GM23248 (cell line): ENCODE measurements at regions not wholly inside any gene's neighbourhood (a gene's known extent, or its start where the extent isn't known, plus 50 kb on each side); places are given as distances from the start of the nearest gene placed in this dataset.

Experiments used
- DNase-seq: peaks from one replicate; pipeline ENCODE4 v3.0.0-alpha.2; 2015
- H2AFZ ChIP-seq: fragments of 200-600 bp; sonication (generic); 2 replicates; pipeline ENCODE4 v1.6.1; 2016; ENCODE audit warnings: antibody characterized with exemption
- H3F3A ChIP-seq: fragments of 200-600 bp; sonication (generic); 2 replicates; pipeline ENCODE4 v1.6.1; 2016; ENCODE audit warnings: mild to moderate bottlenecking, antibody characterized with exemption, mixed run types; ENCODE audit not compliant: insufficient read depth
- H3K27ac ChIP-seq: fragments of 200-600 bp; sonication (generic); 2 replicates; pipeline ENCODE4 v1.5.1; 2016; ENCODE audit warnings: mild to moderate bottlenecking
- H3K27me3 ChIP-seq: fragments of 200-600 bp; sonication (generic); replicated peaks from 2 replicates; pipeline ENCODE4 v1.6.1; 2016; ENCODE audit warnings: mild to moderate bottlenecking; ENCODE audit not compliant: insufficient read depth
- H3K36me3 ChIP-seq: fragments of 200-600 bp; sonication (generic); 2 replicates; pipeline ENCODE4 v1.6.1; 2016; ENCODE audit warnings: low read depth, mild to moderate bottlenecking
- H3K4me1 ChIP-seq: fragments of 200-600 bp; sonication (generic); 2 replicates; pipeline ENCODE4 v1.6.1; 2016; ENCODE audit warnings: mild to moderate bottlenecking; ENCODE audit not compliant: insufficient read depth
- H3K4me2 ChIP-seq: fragments of 200-600 bp; sonication (generic); one replicate; pipeline ENCODE4 v1.6.1; 2016; ENCODE audit warnings: mild to moderate bottlenecking; ENCODE audit not compliant: unreplicated experiment
- H3K4me3 ChIP-seq: fragments of 200-600 bp; sonication (generic); 2 replicates; pipeline ENCODE4 v1.5.1; 2016; ENCODE audit warnings: mild to moderate bottlenecking
- H3K79me2 ChIP-seq: fragments of 200-600 bp; sonication (generic); 2 replicates; pipeline ENCODE4 v1.6.1; 2016; ENCODE audit warnings: mild to moderate bottlenecking; ENCODE audit not compliant: insufficient read depth
- H3K9ac ChIP-seq: fragments of 200-600 bp; sonication (generic); 2 replicates; pipeline ENCODE4 v1.6.1; 2016; ENCODE audit warnings: mild to moderate bottlenecking
- H3K9me2 ChIP-seq: fragments of 200-600 bp; sonication (generic); 2 replicates; pipeline ENCODE4 v1.6.1; 2016; ENCODE audit warnings: mixed run types, mild to moderate bottlenecking, moderate library complexity; ENCODE audit not compliant: insufficient read depth
- H3K9me3 ChIP-seq: fragments of 200-600 bp; sonication (generic); one replicate; pipeline ENCODE4 v1.6.1; 2017; ENCODE audit warnings: low read depth
- H4K20me1 ChIP-seq: fragments of 200-600 bp; sonication (generic); 2 replicates; pipeline ENCODE4 v1.6.0; 2016; ENCODE audit not compliant: insufficient read depth
- EZH2 ChIP-seq: fragments of 200-600 bp; sonication (generic); IDR thresholded peaks from 2 replicates; pipeline ENCODE4 v1.6.1; 2018; ENCODE audit warnings: antibody characterized with exemption, mild to moderate bottlenecking; ENCODE audit not compliant: insufficient read depth, poor library complexity, severe bottlenecking
- EZH2phosphoT487 ChIP-seq: fragments of 200-600 bp; sonication (generic); IDR thresholded peaks from 2 replicates; pipeline ENCODE4 v1.6.1; 2018; ENCODE audit warnings: antibody characterized with exemption, moderate library complexity, mild to moderate bottlenecking, low read depth; ENCODE audit not compliant: insufficient read depth
- WGBS, 2 experiments: methylation state at CpG; one replicate each; pipeline ENCODE4 v1.1.6; 2015 to 2017; ENCODE audit warnings: low lambda C conversion rate in 2 of 2, low coverage in 1 of 2; ENCODE audit errors: missing lambda C conversion rate in 2 of 2; 5-methylcytosine and 5-hydroxymethylcytosine counted together
- in situ Hi-C: fragments of 300-500 bp; cut with MboI; formaldehyde crosslinking; loops from 2 replicates; pipeline ENCODE4 v1.15.0; 2020

DNA sequence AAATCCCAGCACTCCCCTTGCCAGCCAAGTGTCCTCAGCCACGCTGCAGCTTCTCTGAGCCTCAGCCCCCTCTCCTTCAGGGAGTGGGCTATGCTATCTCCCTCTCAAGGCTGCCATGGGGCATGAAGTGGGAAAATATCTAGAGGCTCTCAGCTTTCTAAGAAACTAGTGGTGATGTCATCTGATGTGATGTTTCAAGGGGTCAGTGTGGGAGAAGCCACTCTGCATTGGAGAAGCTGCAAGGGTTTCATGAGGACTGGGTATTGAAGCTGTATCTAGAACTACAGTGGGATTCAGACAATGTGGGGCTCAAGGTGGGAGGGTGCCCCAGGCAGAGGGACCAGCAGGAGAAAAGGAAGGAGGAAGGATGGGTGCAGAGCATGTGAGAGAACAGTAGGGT is 210.2 kb downstream of the TLE3 start:
- Histone ChIP-seq H3K4me2 (no peak overlapping the region), H4K20me1 (no peaks in the 10 kb centered on the region), H3K9me3 (no peaks in the 10 kb centered on the region), H3K4me1 (no peaks in the 10 kb centered on the region), H3K27ac (no peak overlapping the region), H3K36me3 (no peaks in the 10 kb centered on the region), H3K79me2 (no peaks in the 10 kb centered on the region), H3K9ac (no peak overlapping the region), H3F3A (no peaks in the 10 kb centered on the region), H3K4me3 (no peak overlapping the region), H3K27me3 (peaks cover 63% of the 10 kb centered on the region), H2AFZ (no peak overlapping the region), H3K9me2 (no peaks in the 10 kb centered on the region)
- 60 to 62% methylated on average over 1 of the region's 1 CpG for WGBS, 2 experiments
- in situ Hi-C loops, result no loop called here
- no peak for TF ChIP-seq EZH2
- no peak for TF ChIP-seq EZH2phosphoT487
- DNase-seq, result no peak

DNA sequence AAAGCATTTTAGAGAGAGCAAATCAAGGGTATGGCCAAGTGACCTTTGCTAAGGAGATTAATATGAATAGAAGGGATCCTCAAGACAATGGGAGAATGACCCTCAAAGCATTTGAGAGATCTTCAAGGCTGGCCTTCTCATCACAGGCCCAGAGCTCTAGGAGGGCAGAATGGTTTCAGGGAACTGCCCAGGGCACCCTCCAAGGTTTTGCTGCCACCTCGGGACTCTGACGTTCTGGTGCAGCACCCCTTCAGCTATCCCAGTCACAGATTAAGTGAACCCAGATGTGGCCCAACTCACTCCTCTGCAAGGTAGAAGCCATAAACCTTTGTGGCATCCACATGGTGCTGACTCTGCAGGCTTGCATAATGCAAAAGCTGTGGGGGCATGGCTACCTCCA is 209.3 kb downstream of the TLE3 start:
- WGBS, 2 experiments, result 8 to 23% methylated on average over 2 of the region's 2 CpGs
- Histone ChIP-seq H4K20me1 (no peaks in the 10 kb centered on the region), H3K4me2 (no peak overlapping the region), H2AFZ (no peak overlapping the region), H3K9ac (no peak overlapping the region), H3K9me2 (no peaks in the 10 kb centered on the region), H3K4me1 (no peaks in the 10 kb centered on the region), H3K27ac (no peak overlapping the region), H3K27me3 (peaks cover 58% of the 10 kb centered on the region), H3F3A (no peaks in the 10 kb centered on the region), H3K36me3 (no peaks in the 10 kb centered on the region), H3K9me3 (no peaks in the 10 kb centered on the region), H3K79me2 (no peaks in the 10 kb centered on the region), H3K4me3 (no peak overlapping the region)
- in situ Hi-C loops, result no loop called here
- TF ChIP-seq EZH2 (no peak), EZH2phosphoT487 (no peak)
- DNase-seq, result no peak

DNA sequence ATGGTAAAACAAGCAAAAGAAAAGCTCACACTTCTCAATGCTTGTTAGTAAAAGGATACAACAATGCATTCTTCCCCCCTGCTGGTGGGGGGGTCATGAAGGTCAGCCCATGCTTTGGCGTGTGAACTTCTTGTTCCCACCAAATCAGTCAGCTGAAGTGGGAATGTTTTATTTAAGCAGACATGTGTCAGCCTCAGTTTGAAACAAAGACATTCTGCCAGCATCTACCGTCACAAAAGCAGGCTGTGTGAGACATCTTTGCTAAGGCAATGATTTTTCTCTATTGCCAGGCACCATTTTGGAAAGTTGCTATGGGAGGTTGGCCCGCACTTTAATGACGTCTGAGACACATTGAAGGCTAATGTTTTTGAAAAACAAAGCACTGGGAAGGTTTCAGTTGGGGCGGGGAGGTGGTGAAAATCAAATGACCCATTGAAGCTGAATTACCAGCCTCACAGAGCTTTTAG is 206.6 kb downstream of the TLE3 start:
- no peak for DNase-seq
- H3K27me3 ChIP-seq, result peaks cover 63% of the 10 kb centered on the region
- in situ Hi-C loops, result no loop called here

DNA sequence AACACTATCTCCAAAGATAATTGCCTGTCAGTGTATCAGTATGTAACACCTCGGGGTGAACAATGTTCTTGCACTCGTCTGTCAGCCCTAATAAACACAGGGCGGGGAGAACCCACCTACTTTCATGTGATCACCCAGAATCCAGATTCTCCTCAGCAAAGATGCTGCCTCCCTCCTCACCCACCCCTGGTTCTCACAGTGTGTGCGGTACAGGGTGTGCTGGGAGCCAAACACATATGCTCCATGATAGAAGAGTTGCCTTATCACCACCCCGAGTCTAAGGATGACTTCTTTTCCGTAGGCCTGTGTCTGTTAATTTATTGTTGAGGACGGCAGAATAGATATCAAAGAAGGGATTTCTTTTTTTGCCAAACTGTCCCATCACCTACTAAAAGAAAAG is 206.1 kb downstream of the TLE3 start:
- H3K9me3 ChIP-seq, result no peaks in the 10 kb centered on the region
- no peak overlapping the region for H3K9ac ChIP-seq
- H3K79me2 ChIP-seq, result no peaks in the 10 kb centered on the region
- in situ Hi-C loops, result no loop called here
- H3K27me3 ChIP-seq, result peaks cover 65% of the 10 kb centered on the region
- H3K9me2 ChIP-seq, result no peaks in the 10 kb centered on the region
- WGBS, 2 experiments, result 46 to 56% methylated on average over 6 to 7 of the region's 7 CpGs
- TF ChIP-seq EZH2phosphoT487 (no peak), EZH2 (no peak)
- no peaks in the 10 kb centered on the region for H3K36me3 ChIP-seq
- no peak overlapping the region for H3K4me3 ChIP-seq
- peaks cover 3% of the 10 kb centered on the region; the same call in 1 of the 2 replicates for H3K4me1 ChIP-seq
- H2AFZ ChIP-seq, result no peak overlapping the region
- H3K27ac ChIP-seq, result no peak overlapping the region
- DNase-seq, result no peak
- no peaks in the 10 kb centered on the region for H4K20me1 ChIP-seq
- no peak overlapping the region for H3K4me2 ChIP-seq
- no peaks in the 10 kb centered on the region for H3F3A ChIP-seq

More for the DNA sequence above, 206.6 kb downstream of the TLE3 start:
- Histone ChIP-seq H3F3A (no peaks in the 10 kb centered on the region), H3K9ac (no peak overlapping the region), H3K36me3 (no peaks in the 10 kb centered on the region), H4K20me1 (no peaks in the 10 kb centered on the region), H3K79me2 (no peaks in the 10 kb centered on the region), H3K4me3 (no peak overlapping the region), H3K4me1 (peaks cover 3% of the 10 kb centered on the region; the same call in 1 of the 2 replicates), H3K9me2 (no peaks in the 10 kb centered on the region), H3K4me2 (no peak overlapping the region), H3K9me3 (no peaks in the 10 kb centered on the region), H2AFZ (no peak overlapping the region), H3K27ac (no peak overlapping the region)
- TF ChIP-seq EZH2phosphoT487 (no peak), EZH2 (no peak)
- WGBS, 2 experiments, result 27 to 38% methylated on average over 5 of the region's 5 CpGs

DNA sequence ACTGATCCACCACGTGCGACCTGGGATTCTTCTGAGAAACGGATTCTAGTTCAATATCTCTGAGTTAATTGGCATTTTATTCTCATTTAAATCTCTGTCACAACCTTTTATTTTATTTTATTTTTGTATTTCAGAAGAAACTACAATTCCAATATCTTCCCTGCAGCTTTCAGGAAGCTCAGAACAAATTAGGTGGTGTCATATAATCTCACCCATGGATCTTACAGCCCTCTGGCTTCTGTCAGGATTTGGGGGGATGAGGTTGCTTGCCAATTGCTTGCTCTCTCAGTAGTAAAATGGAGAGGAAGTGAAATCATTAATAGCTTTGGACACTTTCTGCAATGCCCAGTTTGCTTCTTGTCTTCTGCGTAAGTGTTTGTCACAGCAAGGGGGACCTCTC is 205.4 kb downstream of the TLE3 start:
- 48 to 54% methylated on average over 4 of the region's 4 CpGs for WGBS, 2 experiments
- Histone ChIP-seq H3K79me2 (no peaks in the 10 kb centered on the region), H3K27ac (no peak overlapping the region), H4K20me1 (no peaks in the 10 kb centered on the region), H3K4me1 (peaks cover 3% of the 10 kb centered on the region; the same call in 1 of the 2 replicates), H3K9me3 (no peaks in the 10 kb centered on the region), H3K9me2 (no peaks in the 10 kb centered on the region), H3K27me3 (peaks cover 72% of the 10 kb centered on the region), H2AFZ (no peak overlapping the region), H3K4me2 (no peak overlapping the region), H3K36me3 (no peaks in the 10 kb centered on the region), H3K9ac (no peak overlapping the region), H3F3A (no peaks in the 10 kb centered on the region), H3K4me3 (no peak overlapping the region)
- TF ChIP-seq EZH2 (no peak), EZH2phosphoT487 (no peak)
- in situ Hi-C loops, result no loop called here
- DNase-seq, result no peak
